ENCODE measurements at regions not wholly inside any gene's neighbourhood (a gene's known extent, or its start where the extent isn't known, plus 50 kb on each side); places are given as distances from the start of the nearest gene placed in this dataset.

GRCh38 chr17:12507026-12507595 is 158.6 kb upstream of the MYOCD start:
- TF ChIP-seq ELF4 (IDR thresholded peaks at IDR 0.05) (no peak), ZNF384 (IDR thresholded peaks at IDR 0.05) (no peak), BHLHE40 (IDR thresholded peaks at IDR 0.05; ENCODE audit: borderline replicate concordance) (no peak)
